NK-92 (cell line): ENCODE measurements at regions not wholly inside any gene's neighbourhood (a gene's known extent, or its start where the extent isn't known, plus 50 kb on each side); places are given as distances from the start of the nearest gene placed in this dataset.
"Not testable (repeated sequence)": the region's sequence is repeated elsewhere in the genome, so short reads cannot be mapped to it uniquely, and the experiment has no call there.

Experiments
- DNase-seq: peaks from one replicate; lab custom pipeline; 2025; ENCODE audit not compliant: unreplicated experiment; lab: John Stamatoyannopoulos, UW

DNA sequence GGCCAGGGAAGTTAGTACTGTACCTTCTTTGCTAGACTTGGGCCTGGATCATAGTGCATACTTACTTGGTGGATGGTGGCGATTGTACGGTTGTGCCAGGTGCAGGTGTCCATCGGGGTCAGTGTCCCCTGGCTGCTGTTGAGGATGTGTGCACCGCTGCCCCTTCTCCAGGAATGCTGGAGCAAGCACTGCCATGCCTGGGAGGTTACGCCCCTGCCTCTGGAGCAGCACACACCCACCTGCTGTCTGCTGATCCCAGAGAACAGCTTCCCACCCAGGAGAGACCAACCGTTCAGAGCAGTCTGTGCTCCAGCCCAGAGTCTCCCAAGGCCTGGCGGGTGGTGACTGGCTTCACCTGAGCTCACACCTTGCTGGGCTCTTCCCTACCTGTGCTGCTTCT, 286.8 kb upstream of the HS6ST1 start:
- DNase-seq, result no peak

DNA sequence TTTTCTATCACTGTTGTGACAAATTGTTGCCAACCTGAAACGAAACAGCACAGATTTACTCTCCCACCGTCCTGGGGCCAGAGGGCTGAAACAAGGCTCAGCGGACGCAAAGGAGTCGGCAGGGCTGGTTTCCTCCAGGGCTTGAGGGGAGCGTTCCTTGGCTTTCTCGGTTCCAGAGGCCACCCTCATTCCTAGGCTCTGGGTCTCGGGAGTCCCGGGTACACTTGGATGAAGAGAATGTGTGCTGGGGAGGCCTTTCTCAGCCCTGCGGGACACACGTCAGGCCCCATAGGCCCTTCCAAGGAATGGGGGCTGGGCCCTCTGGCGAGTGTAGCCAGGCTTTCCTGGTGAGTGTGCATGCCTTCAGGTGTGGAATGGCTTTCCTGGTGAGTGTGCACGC, 287.3 kb upstream of the HS6ST1 start:
- DNase-seq, result no peak

DNA sequence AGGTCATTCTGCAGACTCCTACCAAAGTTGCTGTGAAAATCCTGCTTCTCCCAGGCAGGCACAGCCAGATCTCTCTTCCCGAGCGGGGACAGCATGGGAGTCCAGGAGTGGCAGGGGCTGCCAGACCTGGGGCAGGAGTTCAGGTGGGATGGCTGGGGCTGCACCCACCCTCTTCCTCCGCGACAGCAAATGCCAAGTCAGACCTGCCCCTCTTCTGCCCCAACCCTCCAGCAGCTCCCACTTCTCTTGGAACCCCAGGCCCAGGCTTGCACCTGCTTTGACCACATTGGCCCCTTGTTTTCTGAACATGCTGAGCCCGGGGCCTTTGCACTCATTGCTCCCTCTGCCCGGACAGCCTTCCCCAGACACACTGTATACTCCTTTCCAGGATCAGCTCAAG, 288.2 kb upstream of the HS6ST1 start:
- DNase-seq, result no peak

DNA sequence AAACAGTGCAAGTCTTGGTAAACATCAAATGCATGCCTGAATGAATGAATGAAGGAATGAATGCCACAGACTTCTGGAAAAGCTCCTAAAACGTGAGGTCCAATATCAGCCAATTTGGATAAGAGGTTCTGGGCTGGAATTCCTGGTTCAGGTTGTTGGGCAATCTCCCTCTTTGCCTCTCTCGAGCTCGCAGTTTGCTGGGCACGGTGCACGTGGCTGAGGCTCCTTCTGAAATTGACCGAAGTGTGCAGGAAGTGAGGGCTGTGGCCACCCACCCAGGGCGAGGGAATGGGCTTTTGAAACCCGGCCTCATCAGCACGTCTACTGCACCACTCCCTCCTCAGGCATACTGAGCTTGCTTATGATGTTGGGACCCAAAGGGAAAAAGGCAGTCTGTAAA, 288.8 kb upstream of the HS6ST1 start:
- no peak for DNase-seq

DNA sequence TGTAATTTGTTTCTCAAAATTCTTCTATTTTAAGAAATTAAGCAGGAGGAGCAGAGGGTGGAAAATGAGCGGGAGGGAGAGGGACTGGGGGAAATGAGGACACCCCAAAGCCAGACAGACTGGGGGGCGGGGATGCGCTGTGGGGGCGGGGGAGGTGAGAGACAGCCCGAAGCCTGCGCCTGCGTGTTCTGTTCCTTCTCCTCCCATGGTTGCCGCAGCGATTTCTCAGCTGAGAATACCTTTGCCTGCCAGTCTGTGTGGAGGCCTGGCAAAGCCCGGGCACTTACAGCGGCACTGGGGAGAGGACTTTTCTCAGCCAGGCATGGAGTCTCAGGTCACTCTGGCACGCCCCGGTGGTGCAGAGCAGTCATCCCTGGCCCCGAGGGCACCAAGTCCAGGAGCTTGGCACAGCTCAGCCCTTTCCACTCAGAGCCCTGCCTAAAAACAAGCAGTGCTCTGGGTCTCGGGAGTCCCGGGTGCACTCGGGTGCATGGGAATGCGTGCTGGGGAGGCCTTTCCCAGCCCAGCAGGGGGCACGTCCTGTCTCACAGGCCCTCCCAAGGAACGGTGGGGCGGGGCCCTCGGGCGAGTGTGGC, 289.3 kb upstream of the HS6ST1 start:
- DNase-seq, result no peak

DNA sequence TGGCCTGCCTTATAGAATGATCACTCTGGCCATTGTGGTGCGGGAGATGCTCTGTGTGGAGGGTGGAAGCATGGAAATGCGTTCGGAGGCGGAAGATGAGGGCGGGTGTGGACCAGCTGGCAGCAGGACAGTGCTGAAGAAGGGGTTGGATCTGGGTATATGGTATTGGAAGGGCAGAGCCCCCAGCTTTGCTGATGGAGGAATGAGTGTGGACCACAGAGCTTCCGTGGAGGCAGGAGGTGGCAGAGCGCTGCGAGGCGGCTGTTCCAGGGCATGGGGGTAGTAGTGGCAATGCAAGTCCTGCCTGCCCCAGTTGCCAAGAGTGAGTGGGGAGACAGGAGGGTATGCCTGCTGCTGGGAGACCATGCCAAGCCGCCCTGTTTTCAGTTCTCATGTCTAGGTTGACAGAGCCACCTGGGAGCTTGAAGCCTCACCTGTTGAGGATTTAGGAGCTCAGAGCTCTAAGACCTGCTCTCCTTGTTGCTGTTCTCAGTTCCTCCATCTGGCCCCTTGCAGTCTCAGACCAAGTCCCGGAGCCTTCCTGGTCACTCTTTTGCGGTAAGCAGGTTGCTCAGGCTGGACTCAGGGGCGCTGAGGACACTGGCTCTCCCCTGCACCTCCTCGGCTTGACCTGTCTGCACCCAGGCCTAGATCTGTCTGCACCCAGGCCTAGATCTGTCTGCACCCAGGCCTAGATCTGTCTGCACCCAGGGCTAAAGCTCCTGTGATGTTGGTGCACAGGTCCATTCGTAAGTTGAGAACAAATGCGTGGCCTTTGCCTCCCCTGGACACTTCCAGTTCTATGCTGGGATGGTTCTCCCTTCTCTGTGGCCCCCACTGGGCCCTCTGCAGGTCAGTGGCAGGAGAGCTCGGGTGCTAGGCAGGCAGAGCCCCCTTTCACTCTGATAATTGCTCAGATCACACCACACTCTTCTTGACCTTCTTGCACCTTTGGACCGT, 290.5 kb upstream of the HS6ST1 start:
- no peak for DNase-seq

DNA sequence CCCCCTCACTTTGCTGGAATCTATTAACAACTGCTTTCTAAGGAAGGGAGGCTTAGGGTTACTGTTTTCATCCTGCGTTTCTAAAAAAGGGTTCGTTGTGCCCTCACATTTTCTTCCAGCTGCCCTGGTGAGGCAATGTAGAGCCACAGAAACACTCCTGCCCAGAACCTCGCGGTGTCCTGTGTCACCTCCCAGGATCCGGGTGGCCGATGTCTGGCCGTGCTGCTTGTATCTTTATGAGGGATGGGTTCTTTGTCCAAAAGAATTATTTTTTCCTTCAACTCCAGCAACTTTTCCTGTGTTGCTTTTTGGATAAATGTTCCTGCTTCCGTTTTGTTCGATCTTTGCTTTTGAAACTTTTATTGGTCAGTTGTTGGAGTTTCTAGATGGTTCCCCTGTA, 291.8 kb upstream of the HS6ST1 start:
- no peak for DNase-seq

DNA sequence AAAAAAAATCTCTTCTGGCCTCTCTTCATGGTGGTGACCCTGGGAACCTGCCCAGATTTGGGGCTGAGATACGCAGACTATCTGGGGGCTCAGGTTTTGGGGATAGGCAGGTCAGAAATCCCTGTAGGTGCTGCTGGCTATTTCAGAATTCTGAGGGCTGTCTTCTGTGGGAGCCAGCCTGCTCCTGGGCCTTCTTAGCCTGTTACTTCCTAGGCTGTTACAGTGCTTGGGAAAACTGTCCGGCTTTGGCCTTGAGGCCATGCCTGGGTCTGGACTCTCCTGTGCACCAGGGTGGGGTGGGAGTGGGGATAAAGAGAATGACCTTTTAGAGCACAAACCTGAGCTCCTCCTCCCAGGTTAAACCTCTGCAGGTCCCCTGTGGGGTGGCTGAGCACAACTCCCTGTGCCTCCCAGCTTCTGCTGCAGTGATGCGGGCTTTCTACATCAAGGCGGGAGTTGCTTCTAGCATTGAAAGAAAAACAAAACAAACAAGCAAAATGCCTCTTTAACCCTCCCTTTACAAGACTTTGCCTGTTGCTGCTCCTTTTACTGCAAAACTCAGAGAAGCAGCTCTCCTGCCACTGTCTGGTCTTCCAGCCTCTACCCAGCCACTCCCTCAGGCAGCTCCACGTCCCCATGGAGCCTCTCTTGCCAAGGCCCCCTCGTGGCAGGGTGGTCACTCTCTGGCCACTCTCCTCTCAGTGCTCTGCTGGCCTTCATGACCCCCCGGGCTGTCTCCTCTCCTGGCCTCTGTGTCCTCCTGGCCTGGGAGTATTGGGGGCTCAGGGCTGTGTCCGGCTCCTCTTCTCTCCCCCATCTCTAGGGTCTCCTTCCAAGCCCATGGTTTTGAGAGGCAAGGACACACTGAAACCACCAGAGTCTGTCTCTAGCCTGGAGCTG, 293.0 kb upstream of the HS6ST1 start:
- no peak for DNase-seq

DNA sequence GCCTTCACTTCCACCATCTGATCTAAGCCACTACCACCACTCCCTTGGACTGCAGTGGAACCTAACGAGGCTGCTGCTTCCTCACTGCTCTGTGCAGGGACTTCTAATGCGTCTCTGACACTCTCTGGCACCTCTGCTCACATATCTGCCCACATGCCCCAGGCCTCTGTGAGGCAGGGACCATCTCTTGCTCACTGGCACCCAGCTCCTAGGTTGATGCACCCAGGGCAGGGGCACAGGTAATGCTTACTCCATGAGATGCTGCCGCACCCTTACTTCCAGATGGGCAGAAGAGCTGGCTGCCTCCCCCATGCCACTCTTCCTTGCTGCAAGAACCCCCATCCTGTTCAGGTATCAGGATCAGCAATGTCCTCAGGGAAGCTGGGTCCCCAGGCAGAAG, 294.0 kb upstream of the HS6ST1 start:
- no peak for DNase-seq

DNA sequence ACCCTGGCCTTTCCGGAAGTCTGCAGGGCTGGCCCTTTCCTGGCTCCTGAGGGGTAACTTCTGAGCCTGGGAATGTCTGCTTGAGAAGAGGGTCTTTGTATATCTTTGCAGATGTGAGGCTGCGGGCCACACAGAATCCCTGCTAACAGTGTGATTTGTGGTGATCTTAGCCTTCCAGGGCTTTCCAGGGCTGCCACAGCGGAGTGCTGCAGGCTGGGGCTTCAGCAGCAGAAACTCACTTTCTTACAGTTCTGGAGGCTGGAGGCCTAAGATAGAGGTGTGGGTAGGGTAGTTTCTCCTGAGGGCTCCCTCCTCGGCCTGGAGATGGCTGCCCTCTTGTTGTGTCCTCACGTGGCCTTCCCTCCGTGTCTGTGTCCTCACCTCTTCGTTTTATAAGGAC, 294.7 kb upstream of the HS6ST1 start:
- DNase-seq, result no peak

DNA sequence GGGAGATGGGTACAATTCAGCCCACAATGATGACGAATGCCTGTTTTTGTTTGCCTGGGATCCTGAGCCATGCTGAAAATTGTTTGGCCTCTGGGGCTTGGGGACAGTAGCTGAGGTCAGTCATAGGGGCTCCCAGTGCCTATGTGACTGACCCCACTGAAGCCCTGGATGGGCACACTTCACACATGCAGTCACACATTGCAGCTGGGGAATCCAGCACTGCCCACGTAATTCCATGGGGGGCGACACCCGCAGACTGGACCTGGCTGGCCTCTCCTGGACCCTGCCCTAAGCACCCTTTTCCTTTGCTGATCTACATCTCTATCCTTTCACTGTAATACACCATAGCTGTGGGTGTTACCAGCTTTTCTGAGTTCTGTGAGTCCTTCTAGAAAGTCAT, 295.2 kb upstream of the HS6ST1 start:
- no peak for DNase-seq

DNA sequence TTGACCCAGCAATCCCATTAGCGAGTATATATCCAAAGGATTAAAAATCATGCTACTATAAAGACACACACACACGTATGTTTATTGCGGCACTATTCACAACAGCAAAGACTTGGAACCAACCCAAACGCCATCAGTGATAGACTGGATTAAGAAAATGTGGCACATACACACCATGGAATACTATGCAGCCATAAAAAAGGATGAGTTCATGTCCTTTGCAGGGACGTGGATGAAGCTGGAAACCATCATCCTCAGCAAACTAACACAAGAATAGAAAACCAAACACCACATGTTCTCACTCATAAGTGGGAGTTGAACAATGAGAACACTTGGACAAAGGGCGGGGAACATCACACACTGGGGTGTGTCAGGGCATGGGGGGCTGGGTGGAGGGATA, 296.2 kb upstream of the HS6ST1 start:
- not testable (repeated sequence) for DNase-seq

DNA sequence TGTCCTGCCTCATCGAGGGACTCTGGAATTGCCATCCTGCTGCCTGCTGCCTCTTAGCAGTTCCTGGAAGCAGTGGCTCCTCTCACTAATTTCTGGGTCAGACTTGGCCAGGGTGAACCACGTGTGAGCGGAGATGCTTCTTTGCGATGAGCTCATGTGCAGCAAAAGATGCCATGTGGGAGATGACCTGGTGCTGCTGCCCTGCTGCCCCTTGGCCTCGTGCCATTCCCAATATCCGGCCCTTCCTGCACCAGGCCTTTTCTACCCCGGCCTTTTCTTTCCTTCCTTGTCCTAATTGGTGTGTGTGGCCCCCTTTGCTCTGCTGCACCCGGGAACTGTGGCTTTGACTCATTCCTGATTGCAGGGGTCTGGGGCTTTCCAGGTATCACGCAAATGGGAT, 296.9 kb upstream of the HS6ST1 start:
- DNase-seq, result no peak

DNA sequence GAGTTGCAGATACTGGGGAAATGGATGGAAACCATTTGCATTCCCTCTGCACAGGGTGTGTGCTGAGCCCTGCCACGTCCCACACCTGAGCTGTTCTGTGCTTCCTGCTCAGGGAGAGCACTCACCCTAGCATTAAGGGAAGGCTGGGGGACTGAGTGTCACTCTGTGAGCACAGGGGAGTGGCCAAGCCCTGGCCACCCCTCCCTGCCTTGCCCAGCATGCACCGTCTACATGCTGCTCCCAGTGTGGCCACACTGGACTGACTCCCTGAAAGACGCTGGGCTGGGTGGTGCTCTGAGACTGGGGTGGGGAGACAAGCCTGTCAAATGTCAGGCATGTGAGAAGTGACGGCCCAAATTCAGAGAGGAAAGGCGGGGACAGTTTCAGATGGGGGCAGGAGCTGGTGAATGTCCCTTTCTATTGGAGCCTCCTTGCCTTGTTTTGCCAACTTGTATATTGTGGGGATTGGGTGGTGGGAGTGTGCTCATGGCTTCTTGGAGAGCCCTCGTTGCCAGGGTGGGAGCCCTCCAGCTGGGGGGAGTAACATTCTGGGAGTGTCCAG, 298.4 kb upstream of the HS6ST1 start:
- no peak for DNase-seq

DNA sequence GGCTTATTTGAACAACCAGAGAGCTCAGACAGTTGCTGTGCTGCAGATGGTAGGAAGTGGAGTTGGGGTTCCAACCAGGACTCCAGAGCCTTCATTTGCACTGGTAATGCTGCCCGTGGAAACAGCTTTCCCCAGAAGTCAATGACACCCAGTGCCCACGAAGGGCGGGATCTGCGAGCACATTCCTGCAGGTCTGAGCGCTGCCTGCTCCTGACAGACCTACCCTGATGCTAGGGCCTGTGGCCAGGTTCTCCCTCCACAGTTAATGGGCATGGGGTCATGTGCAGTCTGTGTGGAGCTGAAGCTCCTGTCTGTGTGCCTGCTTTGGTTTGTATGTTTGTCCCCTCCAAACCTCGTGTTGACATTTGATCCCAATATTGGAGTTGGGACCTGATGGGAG, 299.0 kb upstream of the HS6ST1 start:
- DNase-seq, result no peak

DNA sequence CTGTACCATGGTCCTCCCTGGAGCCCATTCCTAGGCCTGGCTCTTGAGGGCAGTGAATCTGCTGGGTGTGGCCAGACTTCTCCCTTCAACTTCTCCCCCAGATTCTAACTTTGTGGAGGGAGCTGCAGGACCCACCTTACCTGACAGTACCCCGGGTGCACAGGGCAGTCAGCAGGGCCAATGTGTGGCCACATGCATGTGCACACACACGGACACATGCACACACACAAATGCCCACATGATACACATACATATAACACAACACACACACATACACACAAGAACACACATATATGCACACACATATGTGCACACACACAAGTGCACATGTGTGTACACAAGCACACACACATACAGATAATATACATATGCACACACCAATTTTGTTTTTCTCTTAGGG, 300.0 kb upstream of the HS6ST1 start:
- no peak for DNase-seq

DNA sequence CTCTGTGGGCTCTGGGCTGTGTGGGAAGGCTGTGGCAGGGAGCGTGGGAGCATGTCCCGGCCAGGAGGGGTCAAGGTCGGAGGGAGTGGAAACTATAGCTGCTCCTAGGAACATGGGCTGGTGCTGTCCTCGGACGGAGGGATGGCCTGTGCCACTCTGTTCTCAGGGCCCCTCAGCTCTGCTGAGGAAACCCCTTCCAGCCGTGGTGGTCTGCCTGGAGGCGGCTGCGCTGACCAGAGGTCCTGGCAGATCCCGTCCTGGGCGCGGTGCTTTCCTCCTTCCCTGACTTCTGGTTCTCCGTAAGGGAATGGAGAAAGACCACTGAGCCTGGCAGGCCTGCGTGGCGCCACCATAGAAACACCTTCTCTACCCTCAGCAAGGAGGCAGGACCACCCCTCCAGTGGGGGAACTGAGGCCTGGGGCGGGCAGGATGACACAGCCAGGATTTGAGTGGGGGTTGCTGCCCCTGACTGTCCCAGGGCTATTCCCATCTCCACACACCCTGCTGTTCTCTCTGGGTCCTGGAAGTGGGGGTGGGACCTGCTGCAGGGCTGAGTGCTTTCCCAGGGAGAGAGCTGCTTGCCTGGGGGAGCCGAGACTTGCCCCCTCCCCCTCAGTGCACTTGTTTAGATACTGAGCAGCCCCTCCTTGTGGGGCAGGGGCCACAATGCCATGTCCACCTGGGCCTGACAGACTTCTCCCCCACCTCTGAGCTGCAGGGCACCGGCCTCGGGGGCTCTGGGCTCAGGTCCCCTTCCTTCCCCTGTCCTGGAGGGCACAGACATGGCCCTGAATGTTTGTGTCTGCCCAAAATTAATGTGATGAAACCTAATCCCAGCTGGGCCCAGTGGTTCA, 301.0 kb upstream of the HS6ST1 start:
- no peak for DNase-seq

DNA sequence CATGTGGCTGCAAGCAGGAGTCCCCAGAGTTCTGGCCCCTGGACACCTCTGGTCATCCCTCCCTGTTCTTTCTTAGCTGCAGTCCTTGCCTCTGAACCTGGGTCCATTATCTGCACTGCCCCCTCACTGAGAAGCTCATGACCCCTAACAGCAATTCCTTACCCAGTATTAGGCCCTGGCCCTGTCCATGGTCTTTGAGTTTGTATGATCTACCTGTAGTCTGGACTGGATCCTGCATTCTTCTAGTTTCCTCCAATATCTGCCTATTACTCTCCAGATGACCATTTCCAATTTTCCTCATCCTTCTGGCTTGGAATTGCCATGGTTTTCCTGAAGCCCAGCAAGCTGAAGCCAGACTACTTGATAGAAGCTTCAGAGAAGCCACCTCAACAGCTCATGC, 302.4 kb upstream of the HS6ST1 start:
- DNase-seq, result no peak

DNA sequence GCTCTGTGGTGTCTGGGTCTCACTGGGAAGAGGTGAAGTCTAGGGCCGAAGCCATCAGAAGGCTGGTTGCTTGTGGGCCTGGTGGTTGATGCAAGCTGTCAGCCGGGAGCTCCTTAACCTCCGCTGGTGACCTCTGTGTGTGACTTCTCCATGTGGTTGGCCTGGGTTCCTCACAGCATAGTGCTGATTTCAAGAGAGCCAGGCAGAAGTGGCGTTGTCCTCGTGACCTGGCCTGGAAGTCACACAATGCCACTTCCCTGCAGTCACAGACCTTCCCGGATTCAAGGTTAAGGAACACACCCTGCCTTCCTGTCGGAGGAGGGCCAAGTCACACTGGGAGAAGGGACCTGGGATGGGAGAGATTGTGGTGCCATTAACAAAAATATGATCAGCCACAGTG, 303.7 kb upstream of the HS6ST1 start:
- DNase-seq, result no peak

DNA sequence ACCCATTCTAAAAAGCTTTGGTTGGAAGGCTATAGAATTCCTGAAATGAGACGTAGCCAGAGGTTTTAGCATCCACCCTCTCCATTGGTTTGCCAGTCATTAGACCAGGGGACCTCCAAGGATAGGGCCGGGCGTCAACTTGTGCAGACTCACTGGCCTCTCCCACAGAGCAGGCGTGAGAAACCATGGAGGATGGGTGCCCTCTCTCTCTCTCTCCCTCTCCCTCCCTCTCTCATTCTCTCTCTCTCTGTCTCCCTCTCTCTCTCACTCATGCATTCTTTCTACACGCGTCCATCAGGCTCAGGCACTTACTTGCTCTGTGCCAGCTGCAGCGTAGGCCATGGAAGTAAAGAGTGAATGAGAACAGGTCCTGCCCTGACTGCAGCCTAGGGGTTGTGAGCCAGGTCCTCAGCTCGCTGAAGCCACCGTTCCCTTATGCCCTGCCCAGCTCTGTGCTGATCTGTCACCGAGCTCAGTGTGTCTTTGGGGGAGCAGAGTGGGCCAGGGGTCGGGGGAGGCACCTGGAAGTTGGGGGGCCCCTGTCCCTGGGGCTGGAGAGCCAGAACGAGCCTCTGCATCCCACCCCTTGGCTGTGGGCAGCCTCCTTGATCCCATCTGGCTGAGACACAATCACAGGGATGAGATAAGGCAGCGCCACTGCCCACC, 304.4 kb upstream of the HS6ST1 start:
- DNase-seq, result no peak
